HG03439 (cell line): ENCODE measurements at regions not wholly inside any gene's neighbourhood (a gene's known extent, or its start where the extent isn't known, plus 50 kb on each side); places are given as distances from the start of the nearest gene placed in this dataset.

Experiments
- ATAC-seq: cut with Tn5 transposase; IDR thresholded peaks from one replicate; pipeline ENCODE4 v1.9.1; 2021; ENCODE audit warnings: mild to moderate bottlenecking, moderate library complexity; ENCODE audit not compliant: unreplicated experiment

GRCh38 chr14:42079911-42080310 lies 473.2 kb downstream of the LRFN5 start:
- no peak for ATAC-seq

GRCh38 chr14:42078345-42078744 lies 471.7 kb downstream of the LRFN5 start:
- no peak for ATAC-seq

DNA sequence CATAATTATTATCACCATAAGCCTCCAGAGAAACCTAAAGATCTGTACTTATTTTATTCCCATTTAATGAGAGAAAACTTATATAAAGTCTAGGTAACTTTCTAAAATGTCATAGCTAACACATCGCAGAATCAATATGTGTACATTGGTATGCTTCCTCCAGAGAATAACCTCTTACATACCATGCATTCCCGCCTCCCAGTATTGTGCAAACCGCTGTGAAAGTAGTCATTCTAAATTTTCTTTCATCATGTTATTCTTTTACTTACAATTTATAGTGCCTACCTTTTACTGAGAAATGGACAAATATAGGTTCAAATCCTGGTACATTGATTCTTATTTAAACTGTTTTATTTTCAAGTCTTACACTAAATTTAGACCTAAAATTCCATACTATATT lies 463.4 kb downstream of the LRFN5 start:
- ATAC-seq, result no peak

DNA sequence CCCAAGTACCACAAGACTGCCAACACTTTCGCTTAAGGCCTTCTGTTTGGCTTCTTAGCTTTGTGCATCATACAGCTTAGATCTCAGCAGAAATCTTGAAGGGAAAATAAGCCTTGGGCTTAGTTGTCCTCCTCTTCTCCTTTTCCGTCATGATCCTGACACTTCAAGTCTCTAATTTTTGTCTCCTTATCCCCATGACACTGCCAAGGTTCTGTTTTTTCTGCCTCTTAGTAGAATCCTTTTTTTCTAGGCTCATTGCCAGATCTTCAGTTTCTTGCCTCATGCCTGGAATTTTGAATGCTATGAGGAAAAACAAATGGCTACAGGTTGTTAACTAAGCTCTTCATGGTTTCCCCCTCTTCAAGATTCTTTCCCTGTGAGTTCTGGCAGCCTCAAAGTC lies 450.4 kb downstream of the LRFN5 start:
- no peak for ATAC-seq

DNA sequence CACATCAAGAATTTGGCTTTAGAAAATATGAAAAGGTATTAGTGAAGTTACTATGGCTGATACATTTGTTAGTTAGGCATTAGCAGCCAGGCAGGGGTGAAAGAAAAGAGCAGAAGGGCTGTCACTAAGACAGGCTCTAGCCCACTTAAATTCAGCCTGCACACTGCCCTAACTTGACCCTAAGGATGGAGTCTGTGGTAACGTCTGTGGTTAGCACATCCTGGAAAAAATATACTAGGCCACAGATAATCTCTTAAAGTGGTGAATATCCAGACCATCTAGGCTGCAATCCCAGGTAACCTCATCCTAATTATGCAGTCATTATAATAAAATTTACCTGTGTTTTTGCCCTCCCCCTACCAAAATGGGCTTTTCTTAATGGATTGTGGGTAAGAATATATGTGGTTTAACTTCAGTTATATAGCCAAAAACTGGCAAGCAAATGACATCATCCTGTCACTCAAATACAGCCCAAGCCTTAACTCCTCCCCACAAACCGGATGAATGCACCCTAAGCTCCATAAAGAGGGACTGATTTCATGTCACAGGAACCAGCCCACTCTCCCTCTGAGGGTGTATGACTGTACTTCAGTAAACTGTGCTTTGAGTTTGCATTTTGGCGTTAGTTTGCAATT lies 440.9 kb downstream of the LRFN5 start:
- no peak for ATAC-seq

- no peak for ATAC-seq
These were observed 438.7 kb downstream of the LRFN5 start for GRCh38 chr14:42045383-42045782.

GRCh38 chr14:42028607-42029006 lies 421.9 kb downstream of the LRFN5 start:
- ATAC-seq, result no peak

- no peak for ATAC-seq
These were observed 420.6 kb downstream of the LRFN5 start for GRCh38 chr14:42027271-42027670.

GRCh38 chr14:42023452-42023851 lies 416.8 kb downstream of the LRFN5 start:
- ATAC-seq, result no peak

- no peak for ATAC-seq
These were observed 407.6 kb downstream of the LRFN5 start for GRCh38 chr14:42014301-42014700.

DNA sequence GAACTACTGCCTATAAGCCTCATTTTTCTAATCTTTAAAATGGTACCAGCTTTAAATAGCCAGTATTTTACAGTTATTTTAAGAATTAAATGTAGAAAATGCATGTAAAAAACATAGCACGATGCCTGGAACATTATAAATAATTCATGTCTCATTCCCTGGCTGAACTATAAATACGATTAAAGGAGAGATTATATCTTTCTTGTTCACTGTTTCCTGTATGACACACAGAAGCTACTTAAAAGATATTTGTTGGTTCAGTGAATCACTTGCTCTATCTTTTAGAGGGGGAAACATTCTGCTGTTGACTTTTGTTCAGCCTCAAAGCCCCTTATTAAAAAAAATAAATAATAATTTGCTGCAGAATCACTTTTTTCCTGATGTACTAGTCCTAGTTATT lies 406.9 kb downstream of the LRFN5 start:
- ATAC-seq, result no peak

DNA sequence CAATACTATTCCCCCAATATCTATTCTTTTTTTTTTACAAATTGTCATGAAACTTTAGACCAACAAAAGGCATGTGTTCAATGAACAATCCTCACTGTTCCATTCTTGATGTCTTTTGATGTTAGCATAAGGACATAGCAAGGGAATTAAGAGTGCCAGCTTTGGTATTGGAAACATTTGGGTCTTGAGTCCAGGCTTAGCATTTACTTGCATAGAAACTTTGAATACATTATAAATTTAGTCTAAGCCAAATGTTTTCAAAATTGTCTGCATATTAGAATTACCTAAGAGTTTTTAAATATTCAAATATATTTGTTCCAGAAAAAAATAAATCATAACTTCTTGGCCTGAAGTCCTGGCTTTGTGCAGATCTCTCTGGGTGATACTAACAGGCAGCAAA lies 406.5 kb downstream of the LRFN5 start:
- no peak for ATAC-seq

- no peak for ATAC-seq
These were observed 404.5 kb downstream of the LRFN5 start for GRCh38 chr14:42011221-42011620.

- ATAC-seq, result no peak
These were observed 397.6 kb downstream of the LRFN5 start for GRCh38 chr14:42004321-42004720.

DNA sequence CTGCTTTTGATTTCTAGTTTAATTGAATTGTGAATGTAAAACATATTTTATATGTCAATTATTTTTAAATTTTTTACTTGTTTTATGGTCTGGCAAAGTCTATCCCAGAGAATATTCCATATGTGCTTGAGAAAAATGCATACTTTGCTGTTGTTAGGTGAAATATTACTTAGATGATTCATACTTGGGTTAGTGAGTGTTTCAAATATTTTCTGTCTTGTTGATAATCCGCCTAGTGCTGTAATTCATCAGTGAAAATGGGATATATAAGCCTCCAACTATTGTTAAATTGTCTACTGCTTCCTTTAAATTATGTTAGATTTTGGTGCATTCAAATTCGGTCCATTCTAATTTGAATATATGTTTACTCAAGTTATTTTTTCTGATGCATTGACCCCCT lies 395.5 kb downstream of the LRFN5 start:
- ATAC-seq, result no peak

DNA sequence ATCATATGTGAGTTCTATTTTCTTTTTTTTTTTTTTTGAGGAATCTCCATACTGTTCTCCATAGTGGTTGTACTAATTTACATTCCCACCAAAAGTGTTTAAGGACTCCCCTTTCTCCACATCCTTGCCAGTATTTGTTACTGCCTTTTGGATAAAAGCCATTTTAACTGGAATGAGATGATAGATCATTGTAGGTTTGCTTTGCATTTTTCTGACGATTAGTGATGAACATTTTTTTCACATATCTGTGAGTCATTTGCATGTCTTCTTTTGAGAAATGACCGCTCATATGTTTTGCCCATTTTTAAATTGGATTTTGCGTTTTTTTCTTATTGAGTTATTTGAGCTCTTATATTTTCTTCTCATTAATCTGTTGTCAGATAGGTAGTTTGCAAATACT lies 394.8 kb downstream of the LRFN5 start:
- ATAC-seq, result no peak

DNA sequence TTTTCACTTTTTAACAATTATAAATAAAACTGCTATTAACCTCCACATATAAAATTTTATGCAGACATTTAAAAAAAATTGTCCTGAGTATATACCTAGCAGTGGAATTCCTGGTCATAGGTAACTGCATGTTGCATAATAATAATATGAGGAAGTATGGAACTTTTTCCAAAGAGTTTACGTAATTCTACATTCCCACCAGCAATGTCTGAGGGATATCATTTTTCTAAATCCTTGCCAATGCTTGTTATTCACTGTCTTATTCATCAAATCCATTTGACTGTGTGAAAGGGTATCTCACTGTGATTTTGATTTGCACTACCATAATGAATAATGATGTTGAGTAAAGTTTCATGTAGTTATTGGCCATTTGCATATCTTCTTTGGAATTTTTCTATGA lies 393.8 kb downstream of the LRFN5 start:
- ATAC-seq, result no peak

- ATAC-seq, result no peak
These were observed 387.0 kb downstream of the LRFN5 start for GRCh38 chr14:41993687-41994086.

- no peak for ATAC-seq
These were observed 380.0 kb downstream of the LRFN5 start for GRCh38 chr14:41986700-41987099.

DNA sequence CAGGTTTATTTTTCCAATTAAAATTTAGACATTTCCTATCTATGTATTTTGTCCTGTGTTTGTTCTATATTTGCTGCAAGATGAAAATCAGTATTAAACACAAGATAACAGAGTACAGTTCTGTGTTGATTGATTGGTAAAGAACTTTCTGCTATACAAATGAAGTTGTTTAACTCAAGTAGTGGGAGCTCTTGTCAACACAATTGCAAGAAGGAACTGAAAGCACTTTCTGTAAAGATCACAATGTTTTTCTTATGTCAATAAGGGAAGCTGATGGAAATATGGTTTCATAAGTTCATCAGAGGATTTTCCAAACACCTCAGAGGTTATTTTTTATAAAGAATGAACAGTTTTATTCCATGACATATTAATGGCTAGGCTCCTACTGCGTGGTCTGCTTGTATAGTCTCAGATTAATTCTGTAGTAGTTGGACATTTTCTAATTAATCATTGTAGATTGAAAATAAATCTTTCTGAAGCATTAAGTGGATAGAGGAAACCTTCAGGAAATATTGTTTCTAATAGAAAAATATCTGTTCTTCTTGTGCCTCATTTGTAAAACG lies 379.5 kb downstream of the LRFN5 start:
- no peak for ATAC-seq

- ATAC-seq, result no peak
These were observed 366.5 kb downstream of the LRFN5 start for GRCh38 chr14:41973178-41973577.

DNA sequence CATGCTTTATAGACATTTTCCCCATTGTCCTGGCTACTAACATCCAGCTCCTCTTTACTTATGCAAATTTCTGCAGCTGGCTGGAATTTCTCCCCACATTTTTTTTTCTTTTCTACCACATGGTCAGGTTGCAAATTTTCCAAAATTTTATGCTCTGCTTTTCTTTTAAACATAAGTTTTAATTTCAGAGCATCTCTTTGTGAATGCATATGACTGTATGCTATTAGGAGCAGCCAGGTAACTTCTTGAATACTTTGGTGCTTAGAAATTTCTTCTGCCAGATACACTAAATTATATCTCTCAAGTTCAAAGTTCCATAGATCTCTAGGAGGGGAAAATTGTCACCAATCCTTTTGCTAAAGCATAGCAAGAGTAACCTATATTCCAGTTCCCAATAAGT lies 365.9 kb downstream of the LRFN5 start:
- no peak for ATAC-seq

- ATAC-seq, result no peak
These were observed 353.6 kb downstream of the LRFN5 start for GRCh38 chr14:41960281-41960680.
